ENCODE measurements at regions not wholly inside any gene's neighbourhood (a gene's known extent, or its start where the extent isn't known, plus 50 kb on each side); places are given as distances from the start of the nearest gene placed in this dataset.
"Not testable (repeated sequence)": the region's sequence is repeated elsewhere in the genome, so short reads cannot be mapped to it uniquely, and the experiment has no call there.

DNA sequence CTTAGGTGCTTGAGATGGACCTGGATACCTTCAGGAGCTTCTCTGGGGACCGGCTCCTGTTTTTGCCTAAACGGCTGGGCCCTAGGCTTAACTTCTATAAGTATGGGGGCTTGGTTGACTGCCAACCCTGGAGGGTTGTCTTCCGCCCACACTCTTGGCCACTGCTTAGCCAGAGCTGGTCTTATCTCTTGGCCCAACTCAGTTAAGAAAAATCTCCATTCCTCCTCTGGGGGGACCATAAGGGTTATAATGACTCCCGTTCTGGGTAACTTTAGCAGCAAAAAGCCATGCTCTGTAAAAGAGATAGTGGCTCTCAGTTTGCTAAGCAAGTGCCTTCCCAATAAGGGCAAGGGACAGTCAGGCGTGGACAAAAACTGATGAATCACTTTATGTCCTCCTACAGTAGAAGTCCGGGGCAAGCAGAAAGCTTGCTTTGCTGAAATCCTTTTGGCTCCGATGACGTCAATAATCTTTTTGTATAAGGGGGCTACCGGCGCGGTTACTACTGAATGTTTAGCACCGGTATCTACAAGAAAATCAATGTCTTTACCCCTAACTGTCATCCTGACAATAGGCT is 130.0 kb upstream of the CCZ1B start:
- TF ChIP-seq, protein P1, sequence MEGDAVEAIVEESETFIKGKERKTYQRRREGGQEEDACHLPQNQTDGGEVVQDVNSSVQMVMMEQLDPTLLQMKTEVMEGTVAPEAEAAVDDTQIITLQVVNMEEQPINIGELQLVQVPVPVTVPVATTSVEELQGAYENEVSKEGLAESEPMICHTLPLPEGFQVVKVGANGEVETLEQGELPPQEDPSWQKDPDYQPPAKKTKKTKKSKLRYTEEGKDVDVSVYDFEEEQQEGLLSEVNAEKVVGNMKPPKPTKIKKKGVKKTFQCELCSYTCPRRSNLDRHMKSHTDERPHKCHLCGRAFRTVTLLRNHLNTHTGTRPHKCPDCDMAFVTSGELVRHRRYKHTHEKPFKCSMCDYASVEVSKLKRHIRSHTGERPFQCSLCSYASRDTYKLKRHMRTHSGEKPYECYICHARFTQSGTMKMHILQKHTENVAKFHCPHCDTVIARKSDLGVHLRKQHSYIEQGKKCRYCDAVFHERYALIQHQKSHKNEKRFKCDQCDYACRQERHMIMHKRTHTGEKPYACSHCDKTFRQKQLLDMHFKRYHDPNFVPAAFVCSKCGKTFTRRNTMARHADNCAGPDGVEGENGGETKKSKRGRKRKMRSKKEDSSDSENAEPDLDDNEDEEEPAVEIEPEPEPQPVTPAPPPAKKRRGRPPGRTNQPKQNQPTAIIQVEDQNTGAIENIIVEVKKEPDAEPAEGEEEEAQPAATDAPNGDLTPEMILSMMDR (IDR thresholded peaks at IDR 0.05; ENCODE audit: insufficient read depth, low read depth, low read length): not testable (repeated sequence)
- TF ChIP-seq EZH2 (IDR thresholded peaks at IDR 0.05; ENCODE audit: insufficient read depth, low read length): not testable (repeated sequence)

Data from astrocyte (in vitro differentiated cells and primary cell).